K562 (cell line): ENCODE measurements at regions not wholly inside any gene's neighbourhood (a gene's known extent, or its start where the extent isn't known, plus 50 kb on each side); places are given as distances from the start of the nearest gene placed in this dataset.

ENCODE experiments used
- ATAC-seq: fragments of 200-7000 bp; cut with Tn5 transposase; 3 replicates; pipeline ENCODE4 v1.9.1; 2020; ENCODE audit warnings: moderate library complexity
- BruUV-seq: library from RNA; stranded (reverse); fragments of 400-500 nt; replicated peaks from 2 replicates; lab custom pipeline; 2021; lab: Mats Ljungman, UMichigan
- CTCF ChIA-PET: fragments of 300-600 bp; formaldehyde crosslinking; extraction: SDS; loops from one replicate; lab custom pipeline; 2021; ENCODE audit warnings: low intra/inter-chr PET ratio; lab: Yijun Ruan, JAX
- POLR2A ChIA-PET: fragments of 300-600, 350-650 bp; sonication (Branson Sonifier 250); formaldehyde crosslinking; extraction: SDS; loops from one replicate; lab custom pipeline; 2021; ENCODE audit warnings: antibody characterized with exemption, inconsistent platforms; lab: Yijun Ruan, JAX
- DNase-seq, 4 experiments: peaks; one replicate each; pipeline versions ENCODE4 v3.0.0 to v3.0.0-alpha.2; 2011 to 2018; ENCODE audit warnings: low spot score in 3 of 4, mixed read lengths in 3 of 4; ENCODE audit errors: extremely low read depth in 1 of 4
- FAIRE-seq: peaks from 2 replicates; lab custom pipeline; 2011; peaks lifted over from hg19 to GRCh38; lab: Jason Lieb, UNC
- H2AFZ ChIP-seq: 2 replicates; pipeline ENCODE4 v1.6.0; 2011; ENCODE audit warnings: low read depth, low read length, control low read depth, inconsistent platforms
- H3K27ac ChIP-seq: fragments of 200-600 bp; 3 replicates; pipeline ENCODE4 v1.8.0; 2011; ENCODE audit warnings: low read depth, mild to moderate bottlenecking, control low read depth, inconsistent platforms, low read length, moderate library complexity, mixed read lengths; ENCODE audit errors: extremely low read depth
- H3K27me3 ChIP-seq, 2 experiments: fragments of 300-600 bp in 1 of 2; 2 replicates in 1 of 2; 3 replicates in 1 of 2; pipeline versions ENCODE4 v1.6.0 to v1.8.0; 2011; ENCODE audit warnings: inconsistent platforms in 2 of 2, low read length in 2 of 2, mild to moderate bottlenecking in 1 of 2, mixed read lengths in 1 of 2, moderate library complexity in 1 of 2; ENCODE audit not compliant: control insufficient read depth in 2 of 2, insufficient read depth in 2 of 2
- H3K36me3 ChIP-seq: fragments of 300-600 bp; 3 replicates; pipeline ENCODE4 v1.8.0; 2011; ENCODE audit warnings: mild to moderate bottlenecking, low read length, inconsistent platforms; ENCODE audit not compliant: control insufficient read depth, insufficient read depth
- H3K4me1 ChIP-seq, 2 experiments: fragments of 200-600 bp in 1 of 2; replicated peaks in 1 of 2; 2 replicates in 1 of 2; 3 replicates in 1 of 2; pipeline versions ENCODE4 v1.5.1 to v1.8.0; 2011; ENCODE audit warnings: inconsistent platforms in 2 of 2, low read length in 2 of 2, mild to moderate bottlenecking in 1 of 2, mixed read lengths in 1 of 2, moderate library complexity in 1 of 2; ENCODE audit not compliant: control insufficient read depth in 2 of 2, insufficient read depth in 2 of 2
- H3K4me2 ChIP-seq: 2 replicates; pipeline ENCODE4 v1.6.1; 2011; ENCODE audit warnings: low read length, control low read depth, inconsistent platforms, mixed read lengths; ENCODE audit not compliant: insufficient read depth
- H3K4me3 ChIP-seq: fragments of 200-600 bp; sonication (generic), shearing (Covaris generic); 2 replicates; pipeline ENCODE4 v1.5.1; 2016; ENCODE audit warnings: control low read depth, inconsistent platforms
- H3K79me2 ChIP-seq: fragments of 200-600 bp; 3 replicates; pipeline ENCODE4 v1.8.0; 2011; ENCODE audit warnings: low read length, inconsistent platforms; ENCODE audit not compliant: control insufficient read depth, insufficient read depth
- H3K9ac ChIP-seq, 2 experiments: 2 replicates each; pipeline versions ENCODE4 v1.6.0 to v1.6.1; 2011; ENCODE audit warnings: low read depth in 2 of 2, low read length in 2 of 2, control low read depth in 1 of 2, inconsistent platforms in 1 of 2, mild to moderate bottlenecking in 1 of 2, mixed read lengths in 1 of 2; ENCODE audit not compliant: insufficient read depth in 1 of 2
- H3K9me1 ChIP-seq: one replicate; pipeline ENCODE4 v1.6.0; 2011; ENCODE audit warnings: inconsistent platforms, mild to moderate bottlenecking, low read length, moderate library complexity; ENCODE audit not compliant: control insufficient read depth, insufficient read depth
- H3K9me3 ChIP-seq: replicated peaks from 2 replicates; pipeline ENCODE4 v1.5.1; 2011; ENCODE audit warnings: low read depth, low read length, inconsistent platforms; ENCODE audit not compliant: control insufficient read depth, insufficient read depth
- H4K20me1 ChIP-seq: replicated peaks from 2 replicates; pipeline ENCODE4 v1.6.1; 2011; ENCODE audit warnings: low read length, inconsistent platforms, mixed read lengths; ENCODE audit not compliant: control insufficient read depth, insufficient read depth
- CEBPB ChIP-seq: fragments of 450-650 bp; IDR thresholded peaks from 2 replicates; pipeline ENCODE4 v1.6.1; 2016; ENCODE audit warnings: missing genetic modification characterization, missing compliant biosample characterization
- CEBPG ChIP-seq, 3 experiments: fragments of 200-800 bp in 1 of 3; sonication (Bioruptor generic) in 1 of 3; sonication (generic) in 1 of 3; formaldehyde crosslinking in 1 of 3; IDR thresholded peaks in 2 of 3; conservative IDR thresholded peaks in 1 of 3; 2 replicates each; pipeline versions ENCODE4 v1.6.1 to v1.8.0; 2016 to 2022; ENCODE audit warnings: missing compliant biosample characterization in 2 of 3, missing genetic modification characterization in 2 of 3, mild to moderate bottlenecking in 1 of 3, missing genetic modification reagents in 1 of 3
- CTCF ChIP-seq, 3 experiments: IDR thresholded peaks in 2 of 3; conservative IDR thresholded peaks in 1 of 3; 2 replicates each; pipeline ENCODE4 v1.5.1; 2011 to 2012; ENCODE audit warnings: low read length in 3 of 3, mild to moderate bottlenecking in 3 of 3, control low read depth in 2 of 3, improper control_type of control experiment in 1 of 3, inconsistent platforms in 1 of 3, low read depth in 1 of 3, mixed read lengths in 1 of 3, moderate library complexity in 1 of 3; ENCODE audit not compliant: insufficient read depth in 2 of 3
- HDGF ChIP-seq: fragments of 450-650 bp; IDR thresholded peaks from 2 replicates; pipeline ENCODE4 v1.6.1; 2016
- RAD21 ChIP-seq, 2 experiments: fragments of 250-450 bp in 1 of 2; fragments of 450-650 bp in 1 of 2; sonication (Bioruptor Pico) in 1 of 2; formaldehyde crosslinking in 1 of 2; IDR thresholded peaks in 1 of 2; conservative IDR thresholded peaks in 1 of 2; 2 replicates each; pipeline versions ENCODE4 v1.4.0 to v1.8.0; 2020 to 2022; ENCODE audit warnings: mild to moderate bottlenecking in 2 of 2, moderate library complexity in 1 of 2
- SRSF9 ChIP-seq: fragments of 200-400 bp; formaldehyde crosslinking; IDR thresholded peaks from 2 replicates; pipeline ENCODE4 v1.6.1; 2017; ENCODE audit warnings: low read depth, low read length, borderline replicate concordance
- WGBS: fragments of 100-300 bp; shearing (Covaris generic); methylation state at CpG from one replicate; pipeline ENCODE4 v1.1.6; 2016; ENCODE audit warnings: low coverage, mixed read lengths; ENCODE audit not compliant: insufficient coverage; ENCODE audit errors: missing lambda C conversion rate; 5-methylcytosine and 5-hydroxymethylcytosine counted together
- in situ Hi-C: fragments of 300-500 bp; cut with MboI; formaldehyde crosslinking; loops from 4 replicates; pipeline ENCODE4 v1.15.0; 2018; ENCODE audit warnings: inconsistent platforms, mixed read lengths
- intact Hi-C: fragments of 100-400 bp; cut with micrococcal nuclease; formaldehyde crosslinking; loops from 2 replicates; pipeline ENCODE4 v1.14.2; 2022

- H3K27ac ChIP-seq = no peak overlapping the region
- H3K9ac ChIP-seq = no peak overlapping the region
- TF ChIP-seq SRSF9 = no peak
- TF ChIP-seq CEBPB (tag) = peak; percentile 33; the same call in 1 of the 2 replicates
- TF ChIP-seq CTCF (IDR thresholded peaks at IDR 0.05 in 2 of 3, conservative IDR thresholded peaks at IDR 0.05 in 1 of 3; ENCODE audit: insufficient read depth in 2 of 3, low read depth in 1 of 3, low read length in 3 of 3) = peak; percentile 7 to 37 (median 33); a peak in 3 of 6 replicates
- peak; percentile 20 to 52; a peak in 1 of 4 replicates for TF ChIP-seq RAD21 (CRISPR knock-in tag; conservative IDR thresholded peaks at IDR 0.05 in 1 of 2, IDR thresholded peaks at IDR 0.05 in 1 of 2)
- TF ChIP-seq HDGF = no peak
- TF ChIP-seq CEBPG (CRISPR knock-in tag; IDR thresholded peaks at IDR 0.05) = no peak
- TF ChIP-seq CEBPG (tag; conservative IDR thresholded peaks at IDR 0.05 in 1 of 2, IDR thresholded peaks at IDR 0.05 in 1 of 2) = peak; percentile 27 to 55; a peak in 1 of 4 replicates
- no peaks in the 10 kb centered on the region for H3K9me3 ChIP-seq
- no peaks in the 10 kb centered on the region for H3K9me1 ChIP-seq
- H3K4me2 ChIP-seq = no peak overlapping the region
- DNase-seq (peak; percentile 9 to 12 (median 11)), FAIRE-seq (no peak), ATAC-seq (peak; percentile 69)
- ChIA-PET POLR2A (interaction anchor here (1.2 kb wide), 1 partner anchor 441 kb away, joined by 4 read pairs; no protein-coding TSS in a partner anchor), CTCF (interaction anchor here (0.7 to 1.4 kb wide), 4 partner anchors 618 to 1036 kb away, joined by 3 to 7 read pairs (median 3); no protein-coding TSS in a partner anchor)
- H2AFZ ChIP-seq = no peak overlapping the region
- H3K27me3 ChIP-seq = no peaks in the 10 kb centered on the region; a peak in 1 of 5 replicates
- H3K4me1 ChIP-seq = no peaks in the 10 kb centered on the region
- no peaks in the 10 kb centered on the region for H3K79me2 ChIP-seq
- in situ Hi-C loops = loop anchor here (25.0 kb wide), 3 partner anchors 705 to 1580 kb away; no protein-coding TSS in a partner anchor
- no peaks in the 10 kb centered on the region for H3K36me3 ChIP-seq
- no peaks in the 10 kb centered on the region for H4K20me1 ChIP-seq
- BruUV-seq = no TSS peak
- 4% methylated on average over 4 of the region's 5 CpGs for WGBS
- intact Hi-C loops = loop anchor here (10.0 kb wide), 1 partner anchor 812 kb away; no protein-coding TSS in a partner anchor
- no peak overlapping the region for H3K4me3 ChIP-seq
These were observed 97.2 kb upstream of the TMEM260 start for GRCh38 chr14:56482310-56482911.
